Endodermal cell (in vitro differentiated cells): ENCODE measurements at regions not wholly inside any gene's neighbourhood (a gene's known extent, or its start where the extent isn't known, plus 50 kb on each side); places are given as distances from the start of the nearest gene placed in this dataset.

Experiments
- DNase-seq: peaks from one replicate; pipeline ENCODE4 v3.0.0-alpha.2; 2017
- H3K27ac ChIP-seq: 2 replicates; pipeline ENCODE4 v1.5.1; 2013; ENCODE audit warnings: mild to moderate bottlenecking, low read depth, low read length, moderate library complexity
- H3K27me3 ChIP-seq: 2 replicates; pipeline ENCODE4 v1.6.1; 2013; ENCODE audit warnings: mild to moderate bottlenecking, low read length, moderate library complexity; ENCODE audit not compliant: insufficient read depth, control insufficient read depth, poor library complexity, severe bottlenecking
- H3K36me3 ChIP-seq: 2 replicates; pipeline ENCODE4 v1.7.0; 2013; ENCODE audit warnings: mild to moderate bottlenecking, low read length, moderate library complexity; ENCODE audit not compliant: control insufficient read depth, insufficient read depth
- H3K4me1 ChIP-seq: one replicate; pipeline ENCODE4 v1.7.0; 2013; ENCODE audit warnings: low read length; ENCODE audit not compliant: control insufficient read depth, insufficient read depth
- H3K4me3 ChIP-seq: 2 replicates; pipeline ENCODE4 v1.5.1; 2013; ENCODE audit warnings: mild to moderate bottlenecking, low read length, moderate library complexity
- H3K9ac ChIP-seq: 2 replicates; pipeline ENCODE4 v1.6.1; 2013; ENCODE audit warnings: mild to moderate bottlenecking, low read length, moderate library complexity; ENCODE audit not compliant: poor library complexity, severe bottlenecking; ENCODE audit errors: extremely low read depth
- H3K9me3 ChIP-seq: 2 replicates; pipeline ENCODE4 v1.6.1; 2013; ENCODE audit warnings: mild to moderate bottlenecking, low read length, moderate library complexity; ENCODE audit not compliant: control insufficient read depth
- H3K27ac Mint-ChIP-seq: 2 replicates; pipeline ENCODE4 v1.8.0; 2020; ENCODE audit warnings: mixed read lengths
- H3K27me3 Mint-ChIP-seq: 2 replicates; pipeline ENCODE4 v1.8.0; 2021; ENCODE audit warnings: mild to moderate bottlenecking, mixed read lengths; ENCODE audit not compliant: insufficient read depth
- H3K36me3 Mint-ChIP-seq: 2 replicates; pipeline ENCODE4 v1.8.0; 2020; ENCODE audit warnings: low read depth, mixed read lengths
- H3K4me1 Mint-ChIP-seq: 2 replicates; pipeline ENCODE4 v1.8.0; 2020; ENCODE audit warnings: mixed read lengths
- H3K4me3 Mint-ChIP-seq: 2 replicates; pipeline ENCODE4 v1.8.0; 2020; ENCODE audit warnings: mild to moderate bottlenecking, moderate library complexity, mixed read lengths
- H3K9me3 Mint-ChIP-seq: 2 replicates; pipeline ENCODE4 v1.8.0; 2020; ENCODE audit warnings: mild to moderate bottlenecking, mixed read lengths
- CTCF ChIP-seq: fragments of 200-600 bp; sonication (generic); conservative IDR thresholded peaks from 2 replicates; pipeline ENCODE4 v1.5.0; 2021; ENCODE audit warnings: antibody characterized with exemption, mild to moderate bottlenecking
- WGBS, 2 experiments: methylation state at CpG; one replicate each; pipeline versions ENCODE4 v1.1.5 to v1.1.7; 2013; ENCODE audit warnings: missing lambda C conversion rate in 2 of 2, mixed read lengths in 1 of 2; ENCODE audit not compliant: insufficient coverage in 1 of 2, insufficient read length in 1 of 2; 5-methylcytosine and 5-hydroxymethylcytosine counted together

- Histone ChIP-seq H3K9ac (no peak overlapping the region), H3K9me3 (no peaks in the 10 kb centered on the region), H3K36me3 (no peaks in the 10 kb centered on the region), H3K27ac (no peak overlapping the region), H3K4me1 (no peaks in the 10 kb centered on the region), H3K27me3 (no peaks in the 10 kb centered on the region), H3K4me3 (no peak overlapping the region)
- no peaks in the 10 kb centered on the region for H3K36me3 Mint-ChIP-seq
- 82 to 93% methylated on average over 2 to 3 of the region's 4 CpGs for WGBS, 2 experiments
- H3K4me1 Mint-ChIP-seq, result no peaks in the 10 kb centered on the region
- no peak for DNase-seq
- no peak overlapping the region for H3K27ac Mint-ChIP-seq
- no peaks in the 10 kb centered on the region for H3K27me3 Mint-ChIP-seq
- H3K9me3 Mint-ChIP-seq, result no peaks in the 10 kb centered on the region
- no peak overlapping the region for H3K4me3 Mint-ChIP-seq
- TF ChIP-seq CTCF, result no peak
Measured at GRCh38 chr15:35775471-35775870, 229.5 kb upstream of the DPH6 start.

- Histone ChIP-seq H3K4me1 (no peaks in the 10 kb centered on the region), H3K4me3 (no peak overlapping the region), H3K36me3 (no peaks in the 10 kb centered on the region), H3K9ac (no peak overlapping the region), H3K9me3 (no peaks in the 10 kb centered on the region), H3K27ac (no peak overlapping the region), H3K27me3 (no peaks in the 10 kb centered on the region)
- Mint-ChIP-seq H3K27me3 (no peaks in the 10 kb centered on the region), H3K9me3 (no peaks in the 10 kb centered on the region), H3K36me3 (no peaks in the 10 kb centered on the region), H3K4me1 (no peaks in the 10 kb centered on the region), H3K4me3 (no peak overlapping the region), H3K27ac (no peak overlapping the region)
- TF ChIP-seq CTCF, result no peak
- 93 to 95% methylated on average over 9 of the region's 9 CpGs for WGBS, 2 experiments
- no peak for DNase-seq
Measured at GRCh38 chr15:35777061-35777460, 231.1 kb upstream of the DPH6 start.

GRCh38 chr15:35783203-35783602 lies 237.2 kb upstream of the DPH6 start:
- H3K36me3 ChIP-seq, result no peaks in the 10 kb centered on the region
- no peak overlapping the region for H3K27ac ChIP-seq
- H3K9me3 ChIP-seq, result no peaks in the 10 kb centered on the region
- Mint-ChIP-seq H3K9me3 (no peaks in the 10 kb centered on the region), H3K27me3 (no peaks in the 10 kb centered on the region), H3K36me3 (no peaks in the 10 kb centered on the region), H3K4me1 (no peaks in the 10 kb centered on the region), H3K27ac (no peak overlapping the region), H3K4me3 (no peak overlapping the region)
- no peak overlapping the region for H3K9ac ChIP-seq
- no peak for DNase-seq
- H3K4me3 ChIP-seq, result no peak overlapping the region
- H3K27me3 ChIP-seq, result no peaks in the 10 kb centered on the region
- TF ChIP-seq CTCF, result no peak
- no peaks in the 10 kb centered on the region for H3K4me1 ChIP-seq
